ENCODE measurements at regions not wholly inside any gene's neighbourhood (a gene's known extent, or its start where the extent isn't known, plus 50 kb on each side); places are given as distances from the start of the nearest gene placed in this dataset.
A peak's percentile ranks its signal among the peaks of the same experiment; 100 is the strongest.

- no peaks in the 10 kb centered on the region for H3K79me2 ChIP-seq (ENCODE audit: control insufficient read depth, insufficient read depth, low read length)
- ChIA-PET SMC1A (ENCODE audit: uncharacterized antibody, unreplicated experiment) (interaction anchor here (1.0 kb wide), 1 partner anchor 14 kb away, joined by 3 read pairs; no protein-coding TSS in a partner anchor), RAD21 (ENCODE audit: unreplicated experiment) (no interaction called here), CTCF (no interaction called here), POLR2A (no interaction called here)
- no peak overlapping the region for H3K9ac ChIP-seq (ENCODE audit: control insufficient read depth, insufficient read depth, low read length)
- H3K27ac ChIP-seq (ENCODE audit: control insufficient read depth, insufficient read depth) = no peak overlapping the region
- 16% methylated on average over 2 of the region's 2 CpGs for WGBS (ENCODE audit: insufficient coverage, insufficient replicate concordance, low lambda C conversion rate, missing lambda C conversion rate)
- no peaks in the 10 kb centered on the region for H4K20me1 ChIP-seq (ENCODE audit: control insufficient read depth, insufficient read depth)
- no peaks in the 10 kb centered on the region for H3K9me3 ChIP-seq (replicated peaks; ENCODE audit: control insufficient read depth, insufficient read depth, low read length)
- BruUV-seq (replicated peaks) = no TSS peak
- TF ChIP-seq SPI1 (IDR thresholded peaks at IDR 0.05; ENCODE audit: borderline replicate concordance, insufficient read depth, low read depth, low read length) = no peak
- TF ChIP-seq CEBPZ (IDR thresholded peaks at IDR 0.05; ENCODE audit: low read depth, low read length) = no peak
- TF ChIP-seq POLR2A (IDR thresholded peaks at IDR 0.05; ENCODE audit: low read depth, low read length) = no peak
- no peak for TF ChIP-seq ESRRA (IDR thresholded peaks at IDR 0.05; ENCODE audit: low read length)
- no peak for TF ChIP-seq MYB (IDR thresholded peaks at IDR 0.05; ENCODE audit: borderline replicate concordance, low read depth, low read length)
- no peak for TF ChIP-seq SREBF1 (IDR thresholded peaks at IDR 0.05; ENCODE audit: low read length)
- TF ChIP-seq, protein P1, sequence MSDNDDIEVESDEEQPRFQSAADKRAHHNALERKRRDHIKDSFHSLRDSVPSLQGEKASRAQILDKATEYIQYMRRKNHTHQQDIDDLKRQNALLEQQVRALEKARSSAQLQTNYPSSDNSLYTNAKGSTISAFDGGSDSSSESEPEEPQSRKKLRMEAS (IDR thresholded peaks at IDR 0.05; ENCODE audit: low read depth, low read length) = no peak
- TF ChIP-seq RBBP5 (conservative IDR thresholded peaks at IDR 0.05) = no peak
- TF ChIP-seq ZZZ3 (IDR thresholded peaks at IDR 0.05; ENCODE audit: control insufficient read depth, insufficient read length, low read depth) = no peak
- no peak for TF ChIP-seq PAX5 (IDR thresholded peaks at IDR 0.05; ENCODE audit: borderline replicate concordance, low read depth, low read length)
- TF ChIP-seq BHLHE40 (IDR thresholded peaks at IDR 0.05; ENCODE audit: borderline replicate concordance in 1 of 2, low read depth in 2 of 2, low read length in 1 of 2) = no peak
- H3K36me3 ChIP-seq (ENCODE audit: control insufficient read depth in 2 of 2, insufficient read depth in 2 of 2, low read length in 1 of 2) = no peaks in the 10 kb centered on the region
- intact Hi-C loops (cut with micrococcal nuclease; ENCODE audit: unreplicated experiment) = no loop called here
- H3K4me3 ChIP-seq = no peak overlapping the region
- no peak overlapping the region for H2AFZ ChIP-seq (ENCODE audit: control insufficient read depth, low read depth, low read length)
- 0 out of 3 replicates have a peak, but pooled peaks have one; percentile 22 for ATAC-seq
- FAIRE-seq = no peak
- in situ Hi-C loops (cut with MboI) = no loop called here
- no peak for DNase-seq (ENCODE audit: low read depth, low spot score)
- no peaks in the 10 kb centered on the region for H3K4me1 ChIP-seq (ENCODE audit: control insufficient read depth, insufficient read depth, low read length)
- no peak overlapping the region for H3K4me2 ChIP-seq (ENCODE audit: control insufficient read depth, insufficient read depth)
- no peaks in the 10 kb centered on the region for H3K27me3 ChIP-seq (replicated peaks in 1 of 2; ENCODE audit: control insufficient read depth in 2 of 2, insufficient read depth in 2 of 2, low read length in 1 of 2)
These were observed 711.7 kb upstream of the EDIL3 start for GRCh38 chr5:85096421-85096820.
